ENCODE measurements at regions not wholly inside any gene's neighbourhood (a gene's known extent, or its start where the extent isn't known, plus 50 kb on each side); places are given as distances from the start of the nearest gene placed in this dataset.

DNA sequence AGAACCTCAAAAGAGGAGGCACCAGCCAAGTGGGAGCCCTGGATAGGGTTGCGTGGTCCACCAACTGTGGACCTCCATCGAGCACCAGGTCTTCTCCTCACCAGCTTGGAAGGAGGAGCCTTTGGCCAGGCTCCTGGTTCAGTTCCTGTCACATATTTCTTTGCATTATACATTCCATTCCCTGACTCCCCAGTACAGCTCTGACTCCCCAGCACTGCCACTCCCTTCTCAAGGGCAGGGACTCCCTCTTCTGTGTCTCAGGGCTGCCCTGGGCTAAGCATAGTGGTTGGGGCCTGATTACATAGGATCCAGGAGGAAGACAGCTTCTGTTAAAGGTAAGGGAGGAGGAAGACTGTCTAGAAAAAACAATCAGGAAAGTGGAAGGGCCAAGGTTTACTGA is 91.1 kb downstream of the MRPL14 start:
- TF ChIP-seq, protein P1, sequence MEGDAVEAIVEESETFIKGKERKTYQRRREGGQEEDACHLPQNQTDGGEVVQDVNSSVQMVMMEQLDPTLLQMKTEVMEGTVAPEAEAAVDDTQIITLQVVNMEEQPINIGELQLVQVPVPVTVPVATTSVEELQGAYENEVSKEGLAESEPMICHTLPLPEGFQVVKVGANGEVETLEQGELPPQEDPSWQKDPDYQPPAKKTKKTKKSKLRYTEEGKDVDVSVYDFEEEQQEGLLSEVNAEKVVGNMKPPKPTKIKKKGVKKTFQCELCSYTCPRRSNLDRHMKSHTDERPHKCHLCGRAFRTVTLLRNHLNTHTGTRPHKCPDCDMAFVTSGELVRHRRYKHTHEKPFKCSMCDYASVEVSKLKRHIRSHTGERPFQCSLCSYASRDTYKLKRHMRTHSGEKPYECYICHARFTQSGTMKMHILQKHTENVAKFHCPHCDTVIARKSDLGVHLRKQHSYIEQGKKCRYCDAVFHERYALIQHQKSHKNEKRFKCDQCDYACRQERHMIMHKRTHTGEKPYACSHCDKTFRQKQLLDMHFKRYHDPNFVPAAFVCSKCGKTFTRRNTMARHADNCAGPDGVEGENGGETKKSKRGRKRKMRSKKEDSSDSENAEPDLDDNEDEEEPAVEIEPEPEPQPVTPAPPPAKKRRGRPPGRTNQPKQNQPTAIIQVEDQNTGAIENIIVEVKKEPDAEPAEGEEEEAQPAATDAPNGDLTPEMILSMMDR (IDR thresholded peaks at IDR 0.05), result no peak
- TF ChIP-seq POLR2A (IDR thresholded peaks at IDR 0.05) (no peak), POLR2AphosphoS5 (IDR thresholded peaks at IDR 0.05) (no peak)

Measured in breast epithelium (tissue), 3 donors.